Vagina (tissue), 2 donors: ENCODE measurements at regions not wholly inside any gene's neighbourhood (a gene's known extent, or its start where the extent isn't known, plus 50 kb on each side); places are given as distances from the start of the nearest gene placed in this dataset.

Source experiments
- DNase-seq, 2 donors: peaks; one replicate each; pipeline ENCODE4 v3.0.0-alpha.2; 2017; ENCODE audit errors: extremely low spot score in 2 of 2
- H3K27ac ChIP-seq: fragments of 200-600 bp; sonication (generic); one replicate; pipeline ENCODE4 v1.5.1; 2019
- H3K27me3 ChIP-seq: fragments of 200-600 bp; sonication (generic); one replicate; pipeline ENCODE4 v1.5.1; 2019
- H3K36me3 ChIP-seq, 2 donors: fragments of 200-600 bp; sonication (generic); one replicate each; pipeline ENCODE4 v1.5.1; 2017 to 2019
- H3K4me1 ChIP-seq: fragments of 200-600 bp; sonication (generic); one replicate; pipeline ENCODE4 v1.5.1; 2019
- H3K4me3 ChIP-seq, 2 donors: fragments of 200-600 bp; sonication (generic); 1 replicate in 1 of 2; 2 replicates in 1 of 2; pipeline ENCODE4 v1.5.1; 2016 to 2019
- H3K9me3 ChIP-seq: fragments of 200-600 bp; sonication (generic); one replicate; pipeline ENCODE4 v1.5.1; 2019
- POLR2A ChIP-seq, 2 donors: fragments of 450-650 bp; IDR thresholded peaks; one replicate each; pipeline ENCODE4 v1.6.1; 2017; ENCODE audit warnings: antibody characterized with exemption in 2 of 2, mild to moderate bottlenecking in 2 of 2, moderate library complexity in 2 of 2
- POLR2AphosphoS5 ChIP-seq, 2 donors: sonication (generic); formaldehyde crosslinking; IDR thresholded peaks; one replicate each; pipeline ENCODE4 v1.9.0; 2017; ENCODE audit warnings: antibody characterized with exemption in 2 of 2, mild to moderate bottlenecking in 2 of 2, low read depth in 1 of 2; ENCODE audit not compliant: insufficient read depth in 1 of 2
- intact Hi-C: fragments of 100-400 bp; cut with DNase I; formaldehyde crosslinking; loops from one replicate; pipeline ENCODE4 v1.15.1; 2023
- TF ChIP-seq, protein P1 (sequence below), 3 experiments: fragments of 450-650 bp in 2 of 3; fragments of 200-600 bp in 1 of 3; sonication (generic) in 1 of 3; IDR thresholded peaks; one replicate each; pipeline ENCODE4 v1.5.1; 2017 to 2019; ENCODE audit warnings: antibody characterized with exemption in 3 of 3, mild to moderate bottlenecking in 2 of 3, moderate library complexity in 2 of 3

DNA sequence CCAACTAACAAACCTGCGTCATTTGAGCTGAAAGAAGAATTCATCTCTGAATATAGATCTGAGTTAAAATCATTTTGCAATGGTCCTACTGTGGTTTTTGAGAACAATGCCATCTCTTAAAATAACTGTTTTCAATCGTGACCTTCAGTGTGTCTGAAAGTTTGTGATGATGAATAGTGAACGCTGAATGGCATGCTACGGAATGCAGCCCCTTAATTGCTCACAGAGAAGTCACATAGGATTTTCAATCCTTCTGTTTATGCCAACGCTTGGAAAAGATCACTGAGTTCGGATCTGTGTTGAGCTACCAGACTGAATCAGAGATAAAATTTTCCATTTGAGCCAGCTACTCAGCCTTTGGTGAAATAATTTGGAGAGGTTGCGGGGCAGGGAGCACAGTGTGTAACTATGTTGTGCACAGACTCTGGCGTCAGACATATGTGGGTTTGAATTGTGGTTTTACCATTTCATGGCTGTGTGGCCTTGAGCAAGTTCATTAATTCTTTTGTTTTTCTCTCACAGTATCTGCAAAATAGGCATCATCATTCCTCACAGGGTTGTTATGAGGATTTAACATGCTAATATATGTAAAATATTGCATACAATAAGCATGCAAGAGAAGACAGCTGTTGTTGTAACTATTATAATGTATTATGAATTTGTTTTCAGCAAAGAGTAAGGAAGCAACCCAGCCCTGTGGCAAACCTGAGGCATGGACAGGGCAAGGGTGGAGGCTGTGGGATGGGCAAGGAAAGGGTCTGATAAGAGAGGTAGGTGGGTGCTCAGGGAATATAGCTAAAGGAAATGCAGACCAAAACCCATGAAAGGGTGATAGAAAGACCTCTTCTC is 679.9 kb downstream of the KCNA4 start:
- Histone ChIP-seq H3K4me1 (no peaks in the 10 kb centered on the region), H3K27ac (no peak overlapping the region), H3K9me3 (no peaks in the 10 kb centered on the region), H3K4me3 (no peak overlapping the region), H3K27me3 (no peaks in the 10 kb centered on the region), H3K36me3 (no peaks in the 10 kb centered on the region)
- DNase-seq, result no peak
- intact Hi-C loops, result no loop called here
- TF ChIP-seq POLR2A (IDR thresholded peaks at IDR 0.05), result no peak
- TF ChIP-seq POLR2AphosphoS5 (IDR thresholded peaks at IDR 0.05; ENCODE audit: insufficient read depth in 1 of 2, low read depth in 1 of 2), result no peak
- TF ChIP-seq, protein P1, sequence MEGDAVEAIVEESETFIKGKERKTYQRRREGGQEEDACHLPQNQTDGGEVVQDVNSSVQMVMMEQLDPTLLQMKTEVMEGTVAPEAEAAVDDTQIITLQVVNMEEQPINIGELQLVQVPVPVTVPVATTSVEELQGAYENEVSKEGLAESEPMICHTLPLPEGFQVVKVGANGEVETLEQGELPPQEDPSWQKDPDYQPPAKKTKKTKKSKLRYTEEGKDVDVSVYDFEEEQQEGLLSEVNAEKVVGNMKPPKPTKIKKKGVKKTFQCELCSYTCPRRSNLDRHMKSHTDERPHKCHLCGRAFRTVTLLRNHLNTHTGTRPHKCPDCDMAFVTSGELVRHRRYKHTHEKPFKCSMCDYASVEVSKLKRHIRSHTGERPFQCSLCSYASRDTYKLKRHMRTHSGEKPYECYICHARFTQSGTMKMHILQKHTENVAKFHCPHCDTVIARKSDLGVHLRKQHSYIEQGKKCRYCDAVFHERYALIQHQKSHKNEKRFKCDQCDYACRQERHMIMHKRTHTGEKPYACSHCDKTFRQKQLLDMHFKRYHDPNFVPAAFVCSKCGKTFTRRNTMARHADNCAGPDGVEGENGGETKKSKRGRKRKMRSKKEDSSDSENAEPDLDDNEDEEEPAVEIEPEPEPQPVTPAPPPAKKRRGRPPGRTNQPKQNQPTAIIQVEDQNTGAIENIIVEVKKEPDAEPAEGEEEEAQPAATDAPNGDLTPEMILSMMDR (IDR thresholded peaks at IDR 0.05), result no peak

DNA sequence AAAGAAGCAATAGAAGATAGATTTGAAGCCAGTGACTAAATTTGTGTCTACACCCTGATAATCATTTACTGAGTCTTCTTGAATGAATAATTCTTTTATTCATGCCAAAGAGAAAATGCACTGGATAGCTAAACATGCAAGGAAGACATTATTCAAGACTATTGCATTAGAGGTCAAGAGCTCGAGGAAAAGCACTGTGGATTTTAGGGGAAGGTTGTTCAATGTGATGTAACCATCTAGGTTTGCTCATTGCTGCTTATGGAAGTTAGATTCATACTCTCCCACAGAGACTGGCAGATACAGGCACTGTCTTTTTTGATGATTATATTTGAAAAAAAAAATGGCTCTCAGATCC is 682.1 kb downstream of the KCNA4 start:
- H3K36me3 ChIP-seq, result no peaks in the 10 kb centered on the region
- DNase-seq, result no peak
- H3K4me3 ChIP-seq, result no peak overlapping the region
- H3K27me3 ChIP-seq, result no peaks in the 10 kb centered on the region
- no peak overlapping the region for H3K27ac ChIP-seq
- no peaks in the 10 kb centered on the region for H3K4me1 ChIP-seq
- H3K9me3 ChIP-seq, result no peaks in the 10 kb centered on the region
- intact Hi-C loops, result no loop called here
- TF ChIP-seq POLR2A (IDR thresholded peaks at IDR 0.05) (no peak), POLR2AphosphoS5 (IDR thresholded peaks at IDR 0.05; ENCODE audit: insufficient read depth in 1 of 2, low read depth in 1 of 2) (no peak)
- TF ChIP-seq, protein P1 (IDR thresholded peaks at IDR 0.05), result no peak

DNA sequence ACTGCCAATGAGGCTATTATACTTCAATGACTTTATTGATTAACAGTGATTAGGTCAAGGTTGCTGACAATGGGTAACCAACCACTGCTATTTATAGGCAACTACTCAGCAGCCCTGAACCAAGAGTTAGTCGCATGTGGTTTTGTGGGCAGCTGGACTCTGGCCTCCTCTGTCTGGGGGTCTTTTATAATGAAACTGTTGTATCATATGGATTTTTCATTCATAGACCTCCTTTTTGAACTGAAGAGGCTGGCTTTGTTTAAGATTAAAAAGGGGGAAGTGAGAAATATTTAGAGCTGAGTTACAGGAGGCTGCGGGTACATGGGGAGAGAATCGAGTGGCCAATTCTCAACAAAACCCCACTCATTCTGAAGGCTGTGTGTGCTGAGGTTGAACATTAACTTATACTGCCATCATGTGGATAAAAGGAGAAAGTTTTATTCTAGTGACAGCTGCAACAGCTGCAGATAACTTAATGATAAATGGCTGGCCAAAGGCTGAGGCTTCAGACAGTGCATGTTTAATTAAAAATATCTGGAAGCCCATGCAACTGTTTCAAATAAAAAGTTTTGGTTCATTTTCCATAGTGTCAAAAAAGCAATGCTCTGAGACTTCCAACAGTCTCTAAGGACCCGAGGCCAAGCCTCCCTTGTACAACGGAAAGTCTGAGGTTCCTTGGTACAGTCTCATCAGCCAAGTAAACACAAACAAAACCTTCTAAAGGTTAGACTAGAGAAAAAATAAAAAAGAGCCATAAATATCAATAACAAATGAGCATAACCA is 682.6 kb downstream of the KCNA4 start:
- intact Hi-C loops, result no loop called here
- TF ChIP-seq POLR2AphosphoS5 (IDR thresholded peaks at IDR 0.05; ENCODE audit: insufficient read depth in 1 of 2, low read depth in 1 of 2) (no peak), POLR2A (IDR thresholded peaks at IDR 0.05) (no peak)
- TF ChIP-seq, protein P1 (IDR thresholded peaks at IDR 0.05), result no peak
- no peak overlapping the region for H3K4me3 ChIP-seq
- no peak for DNase-seq
- no peaks in the 10 kb centered on the region for H3K27me3 ChIP-seq
- H3K36me3 ChIP-seq, result no peaks in the 10 kb centered on the region
- no peaks in the 10 kb centered on the region for H3K4me1 ChIP-seq
- no peak overlapping the region for H3K27ac ChIP-seq
- no peaks in the 10 kb centered on the region for H3K9me3 ChIP-seq

DNA sequence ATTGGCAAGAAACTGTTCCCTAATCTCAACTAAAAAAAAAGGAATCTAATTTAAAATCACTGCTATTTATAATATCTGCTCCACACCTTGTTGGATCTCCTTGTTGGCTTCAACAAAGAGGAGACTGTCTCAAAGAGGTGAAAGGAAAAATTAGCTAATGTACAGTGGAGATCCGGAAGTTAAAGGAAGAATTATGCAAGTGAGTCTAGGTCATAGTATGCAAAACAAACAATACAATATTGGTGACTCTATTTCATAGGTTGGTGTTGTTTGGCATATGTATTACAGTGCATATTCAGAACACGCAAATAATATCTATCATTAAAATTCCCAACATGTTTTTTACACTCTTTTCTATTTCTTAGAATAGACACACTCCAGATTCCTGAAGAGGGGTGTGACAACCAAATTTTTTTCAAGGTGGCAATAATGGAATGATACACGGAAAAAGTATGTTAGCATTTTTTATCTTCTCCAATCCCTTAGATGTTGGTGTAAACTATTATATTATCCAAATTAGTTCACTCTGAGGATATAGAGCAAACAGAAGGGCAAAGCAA is 685.3 kb downstream of the KCNA4 start:
- no peaks in the 10 kb centered on the region for H3K9me3 ChIP-seq
- no peak overlapping the region for H3K4me3 ChIP-seq
- TF ChIP-seq POLR2A (IDR thresholded peaks at IDR 0.05) (no peak), POLR2AphosphoS5 (IDR thresholded peaks at IDR 0.05; ENCODE audit: insufficient read depth in 1 of 2, low read depth in 1 of 2) (no peak)
- TF ChIP-seq, protein P1 (IDR thresholded peaks at IDR 0.05), result no peak
- no peaks in the 10 kb centered on the region for H3K36me3 ChIP-seq
- no peaks in the 10 kb centered on the region for H3K4me1 ChIP-seq
- no peak overlapping the region for H3K27ac ChIP-seq
- DNase-seq, result no peak
- intact Hi-C loops, result no loop called here
- H3K27me3 ChIP-seq, result no peaks in the 10 kb centered on the region
